Astrocyte (in vitro differentiated cells and primary cell): ENCODE measurements at regions not wholly inside any gene's neighbourhood (a gene's known extent, or its start where the extent isn't known, plus 50 kb on each side); places are given as distances from the start of the nearest gene placed in this dataset.

ENCODE experiments used
- CTCF ChIP-seq: IDR thresholded peaks from 2 replicates; pipeline ENCODE4 v1.5.1; 2011; ENCODE audit warnings: low read depth, mild to moderate bottlenecking, inconsistent platforms, low read length, moderate library complexity; ENCODE audit not compliant: insufficient read depth
- EZH2 ChIP-seq: IDR thresholded peaks from 2 replicates; pipeline ENCODE4 v1.6.1; 2012; ENCODE audit warnings: mild to moderate bottlenecking, low read length, inconsistent platforms; ENCODE audit not compliant: insufficient read depth

- TF ChIP-seq CTCF = no peak
- TF ChIP-seq EZH2 = no peak
Measured at GRCh38 chr6:119547024-119547423, 197.5 kb upstream of the MAN1A1 start.
